BE2C (cell line): ENCODE measurements at regions not wholly inside any gene's neighbourhood (a gene's known extent, or its start where the extent isn't known, plus 50 kb on each side); places are given as distances from the start of the nearest gene placed in this dataset.

Experiments
- DNase-seq: peaks from one replicate; pipeline ENCODE4 v3.0.0-alpha.2; 2020
- H3K27me3 ChIP-seq: fragments of 250-450 bp; sonication (Bioruptor Pico); 2 replicates; pipeline ENCODE4 v1.5.1; 2020; ENCODE audit warnings: mild to moderate bottlenecking
- H3K36me3 ChIP-seq: fragments of 250-450 bp; sonication (Bioruptor Pico); 2 replicates; pipeline ENCODE4 v1.5.1; 2020; ENCODE audit warnings: mild to moderate bottlenecking
- H3K4me1 ChIP-seq: fragments of 250-450 bp; sonication (Bioruptor Pico); 2 replicates; pipeline ENCODE4 v1.5.1; 2020
- H3K4me3 ChIP-seq: 2 replicates; pipeline ENCODE4 v1.5.1; 2011; ENCODE audit warnings: low read depth, low read length
- H3K9me3 ChIP-seq: fragments of 250-450 bp; sonication (Bioruptor Pico); 2 replicates; pipeline ENCODE4 v1.5.1; 2020
- TF ChIP-seq, protein P1 (sequence below): IDR thresholded peaks from 2 replicates; pipeline ENCODE4 v1.5.1; 2012; ENCODE audit warnings: mild to moderate bottlenecking, low read depth, low read length

GRCh38 chr9:81492710-81493447, 196.5 kb downstream of the TLE1 start:
- DNase-seq, result no peak
- TF ChIP-seq, protein P1, sequence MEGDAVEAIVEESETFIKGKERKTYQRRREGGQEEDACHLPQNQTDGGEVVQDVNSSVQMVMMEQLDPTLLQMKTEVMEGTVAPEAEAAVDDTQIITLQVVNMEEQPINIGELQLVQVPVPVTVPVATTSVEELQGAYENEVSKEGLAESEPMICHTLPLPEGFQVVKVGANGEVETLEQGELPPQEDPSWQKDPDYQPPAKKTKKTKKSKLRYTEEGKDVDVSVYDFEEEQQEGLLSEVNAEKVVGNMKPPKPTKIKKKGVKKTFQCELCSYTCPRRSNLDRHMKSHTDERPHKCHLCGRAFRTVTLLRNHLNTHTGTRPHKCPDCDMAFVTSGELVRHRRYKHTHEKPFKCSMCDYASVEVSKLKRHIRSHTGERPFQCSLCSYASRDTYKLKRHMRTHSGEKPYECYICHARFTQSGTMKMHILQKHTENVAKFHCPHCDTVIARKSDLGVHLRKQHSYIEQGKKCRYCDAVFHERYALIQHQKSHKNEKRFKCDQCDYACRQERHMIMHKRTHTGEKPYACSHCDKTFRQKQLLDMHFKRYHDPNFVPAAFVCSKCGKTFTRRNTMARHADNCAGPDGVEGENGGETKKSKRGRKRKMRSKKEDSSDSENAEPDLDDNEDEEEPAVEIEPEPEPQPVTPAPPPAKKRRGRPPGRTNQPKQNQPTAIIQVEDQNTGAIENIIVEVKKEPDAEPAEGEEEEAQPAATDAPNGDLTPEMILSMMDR, result no peak

DNA sequence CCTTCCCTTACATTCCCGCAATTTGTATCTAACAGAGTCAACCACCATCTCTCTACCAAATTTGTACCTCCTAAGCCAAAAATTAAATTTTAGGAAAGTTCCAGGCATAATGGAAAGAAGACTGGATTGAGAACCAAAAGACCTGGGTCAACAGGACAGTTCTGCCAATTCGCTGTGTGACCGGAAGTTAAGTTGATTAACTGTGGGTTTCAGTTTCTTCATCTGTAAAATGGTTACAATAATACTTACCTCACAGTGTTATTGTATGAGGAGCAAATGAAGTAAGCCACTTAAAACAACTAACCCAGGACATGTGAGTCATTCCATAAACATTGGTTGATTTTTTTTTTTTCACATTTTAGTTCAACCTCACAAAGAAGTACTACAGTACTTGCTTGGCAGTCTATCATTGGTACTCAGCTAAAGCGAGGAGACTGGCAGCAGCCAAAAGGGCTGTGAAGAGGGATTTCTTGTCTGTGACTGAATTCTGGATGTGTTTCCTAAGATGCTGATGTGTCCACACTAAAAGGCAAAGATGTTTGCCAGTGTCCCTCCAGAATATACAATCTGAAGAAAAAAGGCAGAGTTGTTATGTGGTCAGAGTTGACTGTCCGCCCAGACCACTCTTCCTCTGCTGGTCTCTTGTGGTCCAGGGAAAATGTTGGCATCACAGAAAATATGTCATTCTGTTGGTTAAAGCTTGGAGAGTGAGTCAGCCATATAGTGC, 198.6 kb downstream of the TLE1 start:
- Histone ChIP-seq H3K9me3 (no peaks in the 10 kb centered on the region), H3K27me3 (no peaks in the 10 kb centered on the region), H3K4me3 (no peak overlapping the region), H3K4me1 (no peaks in the 10 kb centered on the region), H3K36me3 (no peaks in the 10 kb centered on the region)
- no peak for DNase-seq
- TF ChIP-seq, protein P1, result no peak

More at GRCh38 chr9:81492710-81493447, 196.5 kb downstream of the TLE1 start:
- Histone ChIP-seq H3K4me3 (no peak overlapping the region), H3K36me3 (no peaks in the 10 kb centered on the region), H3K4me1 (no peaks in the 10 kb centered on the region), H3K27me3 (no peaks in the 10 kb centered on the region), H3K9me3 (no peaks in the 10 kb centered on the region)

DNA sequence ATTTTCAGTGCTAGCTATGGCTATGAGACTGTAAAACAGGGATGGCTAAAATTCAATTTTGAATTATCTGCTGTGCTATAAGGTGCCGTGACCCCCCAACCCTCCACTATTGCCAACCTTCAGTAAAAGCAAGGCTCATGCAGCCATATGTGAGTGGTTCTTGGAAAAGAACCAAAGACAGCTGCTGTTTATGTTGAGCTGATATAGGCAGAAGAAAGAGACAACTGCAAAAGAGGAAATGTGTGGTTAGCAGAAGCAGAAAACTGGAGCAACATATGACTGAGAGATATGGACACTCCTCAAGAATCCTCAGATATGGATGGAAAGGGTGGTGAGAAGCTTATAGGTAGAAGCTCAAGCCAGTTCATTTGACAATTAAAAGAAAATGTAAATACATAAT, 200.3 kb downstream of the TLE1 start:
- Histone ChIP-seq H3K4me1 (no peaks in the 10 kb centered on the region), H3K36me3 (no peaks in the 10 kb centered on the region), H3K27me3 (no peaks in the 10 kb centered on the region), H3K9me3 (no peaks in the 10 kb centered on the region), H3K4me3 (no peak overlapping the region)
- TF ChIP-seq, protein P1, result no peak
- no peak for DNase-seq

GRCh38 chr9:81480828-81481604, 208.3 kb downstream of the TLE1 start:
- H3K36me3 ChIP-seq, result no peaks in the 10 kb centered on the region
- no peaks in the 10 kb centered on the region for H3K27me3 ChIP-seq
- no peak for DNase-seq
- no peaks in the 10 kb centered on the region for H3K9me3 ChIP-seq
- TF ChIP-seq, protein P1, result no peak
- no peaks in the 10 kb centered on the region for H3K4me1 ChIP-seq
- H3K4me3 ChIP-seq, result no peak overlapping the region

DNA sequence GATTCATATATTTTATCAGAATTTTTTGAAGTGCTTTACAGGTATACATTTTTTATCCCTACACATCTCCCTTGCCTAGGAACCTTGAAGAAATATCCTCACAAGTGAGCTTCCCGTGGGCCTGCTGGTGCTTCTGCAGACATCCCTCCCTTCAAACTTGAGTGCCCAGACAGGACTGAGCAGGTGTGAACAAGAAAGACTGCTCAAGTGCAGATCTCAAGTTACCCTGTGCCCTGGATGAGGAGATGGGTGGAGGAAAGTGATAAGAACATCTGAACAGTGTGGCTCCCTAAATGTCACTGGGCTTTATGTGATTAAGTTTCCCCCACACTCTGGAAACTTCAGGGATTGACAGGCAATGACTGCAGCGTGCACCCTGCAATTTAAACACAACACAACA, 209.8 kb downstream of the TLE1 start:
- no peaks in the 10 kb centered on the region for H3K4me1 ChIP-seq
- TF ChIP-seq, protein P1, result no peak
- H3K4me3 ChIP-seq, result no peak overlapping the region
- no peaks in the 10 kb centered on the region for H3K36me3 ChIP-seq
- DNase-seq, result no peak
- no peaks in the 10 kb centered on the region for H3K27me3 ChIP-seq
- no peaks in the 10 kb centered on the region for H3K9me3 ChIP-seq
